Fibroblast of skin of right quadriceps (primary cell): ENCODE measurements at regions not wholly inside any gene's neighbourhood (a gene's known extent, or its start where the extent isn't known, plus 50 kb on each side); places are given as distances from the start of the nearest gene placed in this dataset.
A peak's percentile ranks its signal among the peaks of the same experiment; 100 is the strongest.
"Not testable (repeated sequence)": the region's sequence is repeated elsewhere in the genome, so short reads cannot be mapped to it uniquely, and the experiment has no call there.

Experiments used
- DNase-seq: peaks from one replicate; pipeline ENCODE4 v3.0.0-alpha.2; 2013

DNA sequence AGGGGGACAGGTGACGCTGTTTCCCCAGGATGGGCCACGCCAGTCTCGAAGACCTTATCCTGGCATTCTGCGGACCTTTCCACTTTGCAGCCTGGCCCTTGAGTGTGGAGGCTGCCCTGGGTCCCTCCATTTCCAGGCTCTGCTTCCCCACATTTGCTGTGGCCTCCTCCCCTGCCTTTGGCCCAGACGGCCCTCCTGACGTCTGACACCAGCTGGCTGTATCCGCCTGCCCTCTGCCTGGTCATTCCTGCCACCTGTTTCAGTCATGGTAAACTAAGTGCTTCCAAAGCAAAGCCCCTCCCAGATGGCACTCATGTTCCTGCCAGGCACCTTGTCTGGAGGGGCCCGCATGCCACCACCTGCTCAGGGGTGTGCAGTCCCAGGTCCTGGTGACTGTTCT lies 95.1 kb downstream of the ASB1 start:
- no peak for DNase-seq

DNA sequence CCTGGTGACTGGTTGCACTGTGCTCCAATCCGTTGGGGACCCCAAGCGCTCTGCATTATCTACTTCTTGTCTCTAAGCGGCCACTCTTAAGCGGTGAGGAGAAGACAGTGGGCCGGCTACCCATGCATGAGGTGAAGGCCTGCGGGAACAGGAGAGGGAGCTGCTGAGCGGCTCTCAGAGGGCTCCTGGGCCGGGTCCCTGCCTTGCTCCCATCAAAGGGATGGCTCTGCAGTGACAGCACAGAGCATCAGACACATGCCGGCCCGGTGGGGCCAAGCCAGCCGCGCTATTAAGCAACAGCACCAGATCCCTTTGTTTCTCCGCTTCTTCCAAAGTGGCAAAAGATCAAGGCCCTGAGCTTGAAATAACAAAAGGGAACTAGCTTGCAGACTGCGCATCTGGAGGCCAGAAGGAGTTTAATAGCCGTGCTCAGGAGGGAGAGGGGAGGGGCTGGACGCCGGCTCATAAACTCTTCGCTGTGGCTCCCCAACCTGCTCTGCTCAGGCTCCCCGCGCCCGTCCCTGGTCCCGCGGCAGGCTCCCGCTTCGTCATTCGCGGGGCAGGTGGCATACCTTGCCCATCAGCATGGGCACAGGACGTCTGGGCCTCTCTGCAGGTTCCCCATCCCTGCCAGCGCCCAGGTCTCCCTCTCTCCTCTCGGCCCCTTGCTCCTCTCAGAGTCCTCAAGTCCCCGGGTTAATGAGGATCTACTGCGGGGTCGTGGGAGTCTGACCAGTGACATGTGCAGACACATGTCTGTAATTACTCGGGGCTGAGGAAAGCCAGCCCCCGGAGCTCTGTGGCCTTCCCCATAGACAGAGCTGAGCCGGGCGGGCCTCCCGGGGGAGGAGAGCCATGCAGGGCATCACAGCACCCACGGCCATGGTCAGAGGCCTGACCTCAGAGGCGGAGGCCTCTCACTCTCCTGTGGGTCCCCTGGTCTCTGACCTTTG lies 96.7 kb downstream of the ASB1 start:
- DNase-seq: peak; percentile 79

- DNase-seq: no peak
Measured at GRCh38 chr2:238524426-238524983, 97.8 kb downstream of the ASB1 start.

DNA sequence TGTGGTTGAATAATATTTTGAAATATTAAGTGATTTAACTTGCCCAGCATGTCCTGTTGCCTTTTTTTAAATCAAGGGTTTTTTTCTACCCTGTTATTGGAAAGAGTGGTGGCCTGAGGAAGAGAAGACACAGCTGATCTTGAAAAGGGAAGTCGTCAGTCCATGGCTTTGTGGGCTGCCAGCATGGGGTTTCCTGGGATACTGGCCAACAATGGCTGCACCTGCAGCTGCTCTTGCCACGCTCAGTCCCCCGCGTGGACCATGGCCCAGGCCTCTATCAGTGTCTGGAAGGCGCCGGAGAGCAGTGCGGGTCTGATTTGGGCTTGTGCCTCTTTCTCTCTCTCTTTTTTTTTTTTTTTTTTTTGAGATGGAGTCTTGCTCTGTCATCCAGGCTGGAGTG lies 99.3 kb downstream of the ASB1 start:
- no peak for DNase-seq

DNA sequence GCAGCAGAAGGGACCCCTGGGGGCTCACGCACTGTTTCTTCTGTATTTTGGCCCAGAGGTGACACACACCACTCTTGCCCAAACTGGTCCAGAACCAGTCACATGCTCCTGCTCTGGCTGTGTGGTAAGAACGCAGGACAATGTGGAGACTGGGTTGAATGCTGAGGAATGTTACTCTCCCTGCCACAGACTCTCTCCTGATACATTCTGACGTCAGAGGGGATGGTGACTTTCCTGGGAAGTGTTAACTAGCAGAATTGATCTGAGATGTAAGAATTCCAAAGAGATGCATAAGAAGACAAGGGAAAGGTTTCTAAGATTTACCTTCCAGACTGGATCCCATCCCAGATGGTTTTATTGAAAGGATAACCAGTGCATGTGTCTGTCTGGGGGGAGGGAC lies 100.8 kb downstream of the ASB1 start:
- DNase-seq: peak; percentile 95

- DNase-seq: peak; percentile 78
Measured at GRCh38 chr2:238528953-238529781, 102.4 kb downstream of the ASB1 start.

- DNase-seq: not testable (repeated sequence)
Measured at GRCh38 chr2:238531017-238531645, 104.4 kb downstream of the ASB1 start.

DNA sequence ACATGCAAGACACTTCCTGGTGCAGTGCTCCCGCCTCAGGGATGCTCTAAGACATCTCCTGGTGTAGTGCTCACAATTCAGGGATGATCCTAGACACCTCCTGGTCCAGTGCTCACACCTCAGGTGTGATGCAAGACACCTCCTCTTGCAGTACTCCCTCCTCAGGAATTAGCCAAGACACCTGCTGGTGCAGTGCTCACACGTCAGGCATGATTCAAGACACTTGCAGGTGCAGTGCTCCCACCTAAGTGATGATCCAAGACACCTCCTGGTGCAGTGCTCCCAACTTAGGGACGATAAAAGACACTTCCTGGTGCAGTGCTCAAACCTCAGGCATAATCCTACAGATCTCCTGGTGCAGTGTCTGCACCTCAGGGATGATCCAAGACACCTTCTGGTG lies 117.0 kb downstream of the ASB1 start:
- not testable (repeated sequence) for DNase-seq

GRCh38 chr2:238548902-238549462 lies 122.3 kb downstream of the ASB1 start:
- DNase-seq: no peak

- DNase-seq: no peak
Measured at GRCh38 chr2:238549866-238550265, 123.1 kb downstream of the ASB1 start.

DNA sequence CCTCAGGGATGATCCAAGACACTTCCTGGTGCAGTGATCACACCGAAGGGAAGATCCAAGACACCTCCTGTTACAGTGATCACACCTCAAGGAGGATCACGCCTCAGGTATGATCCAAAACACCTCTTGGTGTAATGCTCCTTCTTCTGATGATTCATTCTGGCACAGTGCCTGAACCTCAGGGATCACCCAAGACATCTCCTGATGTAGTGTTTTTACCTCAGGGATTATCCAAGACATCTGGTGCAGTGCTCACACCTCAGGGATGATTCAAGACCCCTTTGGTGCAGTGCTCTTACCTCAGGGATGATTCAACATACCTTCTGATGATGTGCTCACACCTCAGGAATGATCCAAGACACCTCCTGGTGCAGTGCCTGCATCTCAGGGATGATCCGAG lies 124.4 kb downstream of the ASB1 start:
- no peak for DNase-seq

DNA sequence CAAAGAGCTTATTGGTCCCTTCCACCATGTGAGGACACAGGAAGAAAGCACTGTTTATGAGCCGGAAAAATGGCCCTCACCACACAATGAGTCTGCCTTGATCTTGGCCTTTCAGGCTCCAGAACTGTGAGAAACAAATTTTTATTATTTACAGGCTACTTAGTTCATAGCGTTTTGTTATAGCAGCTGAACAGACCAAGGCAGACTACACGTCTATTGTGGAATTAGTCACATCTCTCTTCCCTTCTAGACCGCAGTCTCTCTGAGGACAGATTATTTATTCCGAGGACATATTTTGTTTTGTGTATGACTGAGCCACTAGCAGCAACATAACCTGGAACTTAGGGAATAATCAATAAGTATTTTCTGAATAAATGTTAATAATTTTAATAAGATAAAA lies 125.5 kb downstream of the ASB1 start:
- no peak for DNase-seq

DNA sequence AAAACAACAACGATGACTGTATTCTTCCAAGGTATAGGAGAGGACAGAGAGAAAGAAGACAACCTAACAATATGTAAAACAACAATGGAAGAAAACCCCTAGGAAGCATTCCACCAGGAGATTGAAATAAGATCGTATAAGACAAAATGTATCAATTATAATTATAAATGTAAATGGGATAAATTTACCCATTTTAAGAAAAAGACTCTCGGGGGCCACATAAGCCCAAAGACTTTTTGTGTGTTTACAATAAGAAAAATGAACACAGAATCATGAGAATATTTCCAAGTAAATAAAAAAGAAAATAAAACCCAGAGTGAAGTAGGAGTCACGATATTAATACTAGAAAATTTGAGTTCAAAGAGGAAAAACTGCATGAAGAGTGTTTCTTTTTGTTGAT lies 126.4 kb downstream of the ASB1 start:
- DNase-seq: no peak

GRCh38 chr2:238554468-238555315 lies 128.0 kb downstream of the ASB1 start:
- DNase-seq: no peak

GRCh38 chr2:238555786-238556542 lies 129.2 kb downstream of the ASB1 start:
- no peak for DNase-seq

DNA sequence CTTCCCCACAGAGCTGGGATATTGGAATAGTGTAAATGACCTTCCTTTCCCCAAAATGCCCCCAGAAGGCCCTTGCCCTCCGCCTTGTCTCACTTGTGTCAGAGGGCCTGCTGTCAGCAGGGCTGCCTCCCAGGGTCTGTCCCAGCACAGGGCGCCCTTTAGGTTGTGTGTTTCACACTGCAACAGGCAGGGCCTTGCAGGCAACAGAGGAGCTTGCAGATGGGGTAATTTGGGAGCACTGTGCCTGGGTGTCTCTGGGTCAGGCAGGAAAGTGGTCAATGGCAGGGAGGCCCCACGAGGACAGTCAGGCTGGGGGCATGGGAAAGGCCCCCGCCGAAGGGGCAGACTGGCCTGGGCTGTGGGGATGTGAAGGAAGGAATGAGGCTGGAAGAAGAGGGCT lies 130.7 kb downstream of the ASB1 start:
- DNase-seq: no peak

DNA sequence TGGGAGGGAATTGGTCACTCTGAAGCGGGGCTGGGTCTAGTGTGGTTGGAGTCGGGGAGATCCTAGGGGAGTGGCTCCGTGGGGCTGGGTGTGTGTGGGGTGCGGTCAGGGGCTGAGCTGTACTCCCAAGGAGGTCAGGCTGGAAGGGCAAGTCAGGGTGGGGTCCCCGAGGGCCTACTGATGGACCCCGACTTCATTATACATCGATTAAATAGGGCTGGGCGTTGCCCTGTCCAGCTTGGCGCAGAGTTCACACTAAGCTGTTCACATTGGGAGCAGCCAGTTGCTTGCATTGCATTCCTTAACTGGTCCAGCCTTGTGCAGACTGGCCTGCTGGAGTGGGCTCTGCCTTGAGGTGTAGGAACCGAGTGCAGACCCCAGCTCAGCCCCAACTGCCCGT lies 131.2 kb downstream of the ASB1 start:
- no peak for DNase-seq

DNA sequence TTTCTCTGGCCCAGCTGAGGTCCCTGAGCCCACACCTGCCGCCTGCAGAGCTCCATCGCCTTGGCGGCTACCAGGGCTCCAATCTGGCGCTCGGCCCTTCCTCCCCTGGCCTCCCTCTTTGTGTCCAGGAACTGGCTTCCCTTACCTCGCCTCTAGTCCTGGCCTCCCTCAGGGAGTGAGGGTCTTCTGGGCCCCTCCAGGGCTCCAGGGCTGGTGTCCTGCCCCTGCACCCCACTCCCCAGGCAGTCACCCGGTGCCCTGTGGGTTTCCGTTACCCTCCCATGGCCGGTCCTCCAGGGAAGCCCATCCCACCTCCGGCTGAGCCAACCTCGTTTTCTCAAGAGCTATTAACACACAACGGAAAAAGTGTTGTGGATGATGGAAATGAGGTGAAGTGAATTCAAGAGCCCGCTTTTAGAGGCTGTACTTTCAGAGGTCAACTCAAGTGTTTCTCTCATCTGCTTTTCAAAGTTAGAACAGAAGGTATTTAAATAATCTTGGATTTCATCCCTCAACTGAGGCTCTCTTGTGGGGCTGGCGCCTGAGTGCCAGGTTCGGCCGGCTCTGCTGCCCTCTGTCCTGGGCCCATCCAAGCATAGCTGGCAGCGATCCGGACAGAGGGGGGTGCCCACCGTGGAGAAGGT lies 131.9 kb downstream of the ASB1 start:
- DNase-seq: no peak

- no peak for DNase-seq
Measured at GRCh38 chr2:238560234-238560633, 133.5 kb downstream of the ASB1 start.

DNA sequence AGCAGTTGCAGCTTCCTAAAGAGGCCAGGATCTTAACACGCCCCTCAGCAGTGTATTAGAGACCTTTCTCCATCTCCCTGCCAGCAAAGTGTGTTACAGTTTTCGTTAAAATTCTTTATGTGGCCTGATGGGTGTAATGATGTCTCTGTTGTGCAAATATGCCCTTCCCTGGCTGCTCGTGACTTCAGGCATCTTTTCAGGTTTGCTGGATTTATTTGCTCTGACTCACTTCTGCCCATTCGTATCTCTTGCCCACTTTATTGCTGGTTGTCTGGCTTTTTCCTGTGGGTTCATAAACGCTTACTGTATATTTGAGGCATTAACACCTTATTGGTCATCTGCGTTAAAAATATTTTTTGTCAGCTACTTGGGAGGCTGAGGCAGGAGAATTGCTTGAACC lies 134.5 kb downstream of the ASB1 start:
- DNase-seq: peak; percentile 8

DNA sequence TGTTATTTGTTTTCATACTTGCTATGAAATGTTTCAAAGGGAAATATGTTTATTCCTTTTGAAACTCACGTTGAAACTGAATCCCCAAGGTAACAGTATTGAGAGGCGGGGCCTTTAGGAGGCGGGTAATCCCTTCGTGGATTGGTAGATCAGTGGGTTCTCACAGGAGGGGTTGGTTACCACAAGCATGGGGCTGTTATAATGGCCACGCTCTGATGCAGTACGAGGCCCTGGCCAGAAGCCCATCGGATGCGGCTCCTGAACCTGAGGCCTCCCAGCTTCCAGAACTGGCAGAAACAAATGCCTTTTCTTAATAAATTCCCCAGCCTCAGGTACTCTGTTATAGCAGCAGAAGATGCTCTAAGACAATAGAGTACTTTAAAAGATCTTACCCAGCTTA lies 135.7 kb downstream of the ASB1 start:
- no peak for DNase-seq
